ENCODE measurements at regions not wholly inside any gene's neighbourhood (a gene's known extent, or its start where the extent isn't known, plus 50 kb on each side); places are given as distances from the start of the nearest gene placed in this dataset.

- DNase-seq (ENCODE audit: extremely low spot score) = no peak
- no peaks in the 10 kb centered on the region for H3K36me3 ChIP-seq (ENCODE audit: insufficient read depth)
- H3K27ac ChIP-seq (ENCODE audit: low read depth) = no peak overlapping the region
- H3K4me1 ChIP-seq (ENCODE audit: insufficient read depth) = no peaks in the 10 kb centered on the region
- WGBS = 88% methylated on average over 4 of the region's 4 CpGs
- no peak overlapping the region for H3K4me3 ChIP-seq (ENCODE audit: low read depth, low read length)
These were observed 87.8 kb upstream of the SORBS2 start for GRCh38 chr4:185899833-185900232.

GRCh38 chr4:185902654-185903053, 90.7 kb upstream of the SORBS2 start:
- Histone ChIP-seq H3K4me3 (ENCODE audit: low read depth, low read length) (no peak overlapping the region), H3K27ac (ENCODE audit: low read depth) (no peak overlapping the region), H3K4me1 (ENCODE audit: insufficient read depth) (no peaks in the 10 kb centered on the region), H3K36me3 (ENCODE audit: insufficient read depth) (no peaks in the 10 kb centered on the region)
- 71% methylated on average over 4 of the region's 4 CpGs for WGBS
- DNase-seq (ENCODE audit: extremely low spot score) = no peak

- H3K36me3 ChIP-seq (ENCODE audit: insufficient read depth) = no peaks in the 10 kb centered on the region
- 97% methylated on average over 1 of the region's 1 CpG for WGBS
- H3K4me3 ChIP-seq (ENCODE audit: low read depth, low read length) = no peak overlapping the region
- no peak for DNase-seq (ENCODE audit: extremely low spot score)
- H3K4me1 ChIP-seq (ENCODE audit: insufficient read depth) = no peaks in the 10 kb centered on the region
- no peak overlapping the region for H3K27ac ChIP-seq (ENCODE audit: low read depth)
These were observed 91.2 kb upstream of the SORBS2 start for GRCh38 chr4:185903205-185903604.

GRCh38 chr4:185904381-185904780, 92.4 kb upstream of the SORBS2 start:
- Histone ChIP-seq H3K27ac (ENCODE audit: low read depth) (no peak overlapping the region), H3K4me3 (ENCODE audit: low read depth, low read length) (no peak overlapping the region), H3K4me1 (ENCODE audit: insufficient read depth) (no peaks in the 10 kb centered on the region), H3K36me3 (ENCODE audit: insufficient read depth) (no peaks in the 10 kb centered on the region)
- 82% methylated on average over 5 of the region's 5 CpGs for WGBS
- DNase-seq (ENCODE audit: extremely low spot score) = no peak

- Histone ChIP-seq H3K4me3 (ENCODE audit: low read depth, low read length) (no peak overlapping the region), H3K27ac (ENCODE audit: low read depth) (no peak overlapping the region), H3K4me1 (ENCODE audit: insufficient read depth) (no peaks in the 10 kb centered on the region), H3K36me3 (ENCODE audit: insufficient read depth) (no peaks in the 10 kb centered on the region)
- 86% methylated on average over 2 of the region's 2 CpGs for WGBS
- DNase-seq (ENCODE audit: extremely low spot score) = no peak
These were observed 98.0 kb upstream of the SORBS2 start for GRCh38 chr4:185909972-185910371.

GRCh38 chr4:185911556-185912064, 99.6 kb upstream of the SORBS2 start:
- Histone ChIP-seq H3K4me1 (ENCODE audit: insufficient read depth) (no peaks in the 10 kb centered on the region), H3K36me3 (ENCODE audit: insufficient read depth) (no peaks in the 10 kb centered on the region), H3K27ac (ENCODE audit: low read depth) (no peak overlapping the region), H3K4me3 (ENCODE audit: low read depth, low read length) (no peak overlapping the region)
- 93% methylated on average over 4 of the region's 4 CpGs for WGBS
- DNase-seq (ENCODE audit: extremely low spot score) = no peak

- Histone ChIP-seq H3K4me3 (ENCODE audit: low read depth, low read length) (no peak overlapping the region), H3K36me3 (ENCODE audit: insufficient read depth) (no peaks in the 10 kb centered on the region), H3K4me1 (ENCODE audit: insufficient read depth) (no peaks in the 10 kb centered on the region), H3K27ac (ENCODE audit: low read depth) (no peak overlapping the region)
- no peak for DNase-seq (ENCODE audit: extremely low spot score)
- 45% methylated on average over 4 of the region's 4 CpGs for WGBS
These were observed 100.8 kb upstream of the SORBS2 start for GRCh38 chr4:185912779-185913178.

- no peak overlapping the region for H3K27ac ChIP-seq (ENCODE audit: low read depth)
- no peaks in the 10 kb centered on the region for H3K36me3 ChIP-seq (ENCODE audit: insufficient read depth)
- no peaks in the 10 kb centered on the region for H3K4me1 ChIP-seq (ENCODE audit: insufficient read depth)
- H3K4me3 ChIP-seq (ENCODE audit: low read depth, low read length) = no peak overlapping the region
- no peak for DNase-seq (ENCODE audit: extremely low spot score)
- 73% methylated on average over 11 of the region's 11 CpGs for WGBS
These were observed 102.7 kb upstream of the SORBS2 start for GRCh38 chr4:185914583-185915199.

- Histone ChIP-seq H3K36me3 (ENCODE audit: insufficient read depth) (no peaks in the 10 kb centered on the region), H3K27ac (ENCODE audit: low read depth) (no peak overlapping the region), H3K4me1 (ENCODE audit: insufficient read depth) (no peaks in the 10 kb centered on the region), H3K4me3 (ENCODE audit: low read depth, low read length) (no peak overlapping the region)
- no peak for DNase-seq (ENCODE audit: extremely low spot score)
- 34% methylated on average over 2 of the region's 2 CpGs for WGBS
These were observed 103.3 kb upstream of the SORBS2 start for GRCh38 chr4:185915271-185915670.

- WGBS = 94% methylated on average over 4 of the region's 4 CpGs
- Histone ChIP-seq H3K36me3 (ENCODE audit: insufficient read depth) (no peaks in the 10 kb centered on the region), H3K4me3 (ENCODE audit: low read depth, low read length) (no peak overlapping the region), H3K4me1 (ENCODE audit: insufficient read depth) (no peaks in the 10 kb centered on the region), H3K27ac (ENCODE audit: low read depth) (no peak overlapping the region)
- no peak for DNase-seq (ENCODE audit: extremely low spot score)
These were observed 103.8 kb upstream of the SORBS2 start for GRCh38 chr4:185915817-185916216.

- Histone ChIP-seq H3K36me3 (ENCODE audit: insufficient read depth) (no peaks in the 10 kb centered on the region), H3K4me1 (ENCODE audit: insufficient read depth) (no peaks in the 10 kb centered on the region), H3K27ac (ENCODE audit: low read depth) (no peak overlapping the region), H3K4me3 (ENCODE audit: low read depth, low read length) (no peak overlapping the region)
- WGBS = 97% methylated on average over 4 of the region's 4 CpGs
- DNase-seq (ENCODE audit: extremely low spot score) = no peak
These were observed 104.2 kb upstream of the SORBS2 start for GRCh38 chr4:185916231-185916630.

- 64% methylated on average over 4 of the region's 4 CpGs for WGBS
- H3K36me3 ChIP-seq (ENCODE audit: insufficient read depth) = no peaks in the 10 kb centered on the region
- H3K27ac ChIP-seq (ENCODE audit: low read depth) = no peak overlapping the region
- no peak overlapping the region for H3K4me3 ChIP-seq (ENCODE audit: low read depth, low read length)
- no peaks in the 10 kb centered on the region for H3K4me1 ChIP-seq (ENCODE audit: insufficient read depth)
- no peak for DNase-seq (ENCODE audit: extremely low spot score)
These were observed 104.7 kb upstream of the SORBS2 start for GRCh38 chr4:185916683-185917082.

GRCh38 chr4:185919107-185919506, 107.1 kb upstream of the SORBS2 start:
- DNase-seq (ENCODE audit: extremely low spot score) = no peak
- Histone ChIP-seq H3K4me1 (ENCODE audit: insufficient read depth) (no peaks in the 10 kb centered on the region), H3K27ac (ENCODE audit: low read depth) (no peak overlapping the region), H3K4me3 (ENCODE audit: low read depth, low read length) (no peak overlapping the region), H3K36me3 (ENCODE audit: insufficient read depth) (no peaks in the 10 kb centered on the region)
- WGBS = 94% methylated on average over 4 of the region's 4 CpGs

GRCh38 chr4:185920171-185920570, 108.2 kb upstream of the SORBS2 start:
- H3K4me1 ChIP-seq (ENCODE audit: insufficient read depth) = no peaks in the 10 kb centered on the region
- H3K27ac ChIP-seq (ENCODE audit: low read depth) = no peak overlapping the region
- 84% methylated on average over 6 of the region's 6 CpGs for WGBS
- no peak overlapping the region for H3K4me3 ChIP-seq (ENCODE audit: low read depth, low read length)
- H3K36me3 ChIP-seq (ENCODE audit: insufficient read depth) = no peaks in the 10 kb centered on the region
- DNase-seq (ENCODE audit: extremely low spot score) = no peak

Measured in urinary bladder (tissue), 3 donors.